Mesenchymal stem cell (in vitro differentiated cells and primary cell): ENCODE measurements at regions not wholly inside any gene's neighbourhood (a gene's known extent, or its start where the extent isn't known, plus 50 kb on each side); places are given as distances from the start of the nearest gene placed in this dataset.
"Not testable (repeated sequence)": the region's sequence is repeated elsewhere in the genome, so short reads cannot be mapped to it uniquely, and the experiment has no call there.

Source experiments
- DNase-seq: peaks from one replicate; pipeline ENCODE4 v3.0.0-alpha.2; 2013
- H2AFZ ChIP-seq: one replicate; pipeline ENCODE4 v1.6.1; 2013; ENCODE audit warnings: low read depth, mild to moderate bottlenecking, control low read depth, inconsistent platforms, low read length, moderate library complexity
- H2AK5ac ChIP-seq: 2 replicates; pipeline ENCODE4 v1.6.1; 2013; ENCODE audit warnings: low read length, moderate library complexity, mild to moderate bottlenecking, inconsistent platforms; ENCODE audit not compliant: severe bottlenecking
- H2BK120ac ChIP-seq: one replicate; pipeline ENCODE4 v1.6.1; 2013; ENCODE audit warnings: low read depth, mild to moderate bottlenecking, inconsistent platforms, low read length, moderate library complexity
- H2BK12ac ChIP-seq, 2 experiments: one replicate each; pipeline ENCODE4 v1.6.1; 2013; ENCODE audit warnings: inconsistent platforms in 2 of 2, low read length in 2 of 2, mild to moderate bottlenecking in 2 of 2, moderate library complexity in 2 of 2, control low read depth in 1 of 2
- H2BK15ac ChIP-seq: one replicate; pipeline ENCODE4 v1.6.1; 2013; ENCODE audit warnings: mild to moderate bottlenecking, low read depth, inconsistent platforms; ENCODE audit not compliant: poor library complexity, severe bottlenecking
- H2BK5ac ChIP-seq: 2 replicates; pipeline ENCODE4 v1.6.1; 2013; ENCODE audit warnings: low read depth, mild to moderate bottlenecking, low read length, control low read depth, inconsistent platforms; ENCODE audit not compliant: poor library complexity, severe bottlenecking
- H3K14ac ChIP-seq, 2 experiments: one replicate each; pipeline ENCODE4 v1.6.1; 2013; ENCODE audit warnings: inconsistent platforms in 2 of 2, low read length in 2 of 2, control low read depth in 1 of 2, mild to moderate bottlenecking in 1 of 2, moderate library complexity in 1 of 2
- H3K18ac ChIP-seq, 2 experiments: one replicate each; pipeline ENCODE4 v1.6.1; 2013; ENCODE audit warnings: inconsistent platforms in 2 of 2, low read length in 2 of 2, control low read depth in 1 of 2, low read depth in 1 of 2, mild to moderate bottlenecking in 1 of 2
- H3K23ac ChIP-seq, 2 experiments: one replicate each; pipeline ENCODE4 v1.6.1; 2013; ENCODE audit warnings: inconsistent platforms in 2 of 2, low read length in 2 of 2, mild to moderate bottlenecking in 2 of 2, moderate library complexity in 2 of 2, control low read depth in 1 of 2
- H3K27ac ChIP-seq: 2 replicates; pipeline ENCODE4 v1.5.1; 2013; ENCODE audit warnings: mild to moderate bottlenecking, moderate library complexity, low read length, control low read depth, inconsistent platforms; ENCODE audit not compliant: poor library complexity, severe bottlenecking
- H3K27me3 ChIP-seq, 2 experiments: 2 replicates each; pipeline versions ENCODE4 v1.6.1 to v1.7.0; 2013; ENCODE audit warnings: low read length in 2 of 2, mild to moderate bottlenecking in 2 of 2, moderate library complexity in 2 of 2, control low read depth in 1 of 2, inconsistent platforms in 1 of 2; ENCODE audit not compliant: control insufficient read depth in 1 of 2, insufficient read depth in 1 of 2
- H3K36me3 ChIP-seq, 2 experiments: 2 replicates each; pipeline versions ENCODE4 v1.6.1 to v1.7.0; 2013; ENCODE audit warnings: low read length in 2 of 2, control low read depth in 1 of 2, inconsistent platforms in 1 of 2, low read depth in 1 of 2, mild to moderate bottlenecking in 1 of 2; ENCODE audit not compliant: insufficient read depth in 2 of 2, control insufficient read depth in 1 of 2
- H3K4ac ChIP-seq, 2 experiments: one replicate each; pipeline ENCODE4 v1.6.1; 2013; ENCODE audit warnings: inconsistent platforms in 2 of 2, low read length in 2 of 2, mild to moderate bottlenecking in 2 of 2, moderate library complexity in 2 of 2, control low read depth in 1 of 2, low read depth in 1 of 2
- H3K4me1 ChIP-seq: 2 replicates; pipeline ENCODE4 v1.6.1; 2013; ENCODE audit warnings: low read depth, low read length, control low read depth; ENCODE audit not compliant: control insufficient read depth, insufficient read depth
- H3K4me2 ChIP-seq: 2 replicates; pipeline ENCODE4 v1.6.1; 2013; ENCODE audit warnings: low read length, mild to moderate bottlenecking, inconsistent platforms; ENCODE audit not compliant: poor library complexity, severe bottlenecking
- H3K4me3 ChIP-seq, 2 experiments: 2 replicates each; pipeline versions ENCODE4 v1.5.1 to v1.7.0; 2013; ENCODE audit warnings: low read length in 2 of 2, mild to moderate bottlenecking in 2 of 2, control low read depth in 1 of 2, low read depth in 1 of 2; ENCODE audit not compliant: insufficient read depth in 1 of 2
- H3K79me1 ChIP-seq: replicated peaks from 2 replicates; pipeline ENCODE4 v1.6.1; 2013; ENCODE audit warnings: mild to moderate bottlenecking, control low read depth, low read length, inconsistent platforms; ENCODE audit not compliant: poor library complexity, severe bottlenecking
- H3K9ac ChIP-seq: 2 replicates; pipeline ENCODE4 v1.7.0; 2013; ENCODE audit warnings: mild to moderate bottlenecking, low read length, moderate library complexity
- H3K9me3 ChIP-seq: 2 replicates; pipeline ENCODE4 v1.7.0; 2013; ENCODE audit warnings: mild to moderate bottlenecking, low read length; ENCODE audit not compliant: control insufficient read depth
- H4K8ac ChIP-seq: one replicate; pipeline ENCODE4 v1.6.1; 2013; ENCODE audit warnings: inconsistent platforms, mild to moderate bottlenecking, low read length, moderate library complexity
- H4K91ac ChIP-seq: one replicate; pipeline ENCODE4 v1.6.1; 2013; ENCODE audit warnings: mild to moderate bottlenecking, low read length, inconsistent platforms
- WGBS: methylation state at CpG from one replicate; pipeline ENCODE4 v1.1.7; 2013; ENCODE audit warnings: mixed read lengths; 5-methylcytosine and 5-hydroxymethylcytosine counted together

- WGBS = 91% methylated on average over 4 of the region's 7 CpGs
- no peak overlapping the region for H3K4ac ChIP-seq
- H3K9ac ChIP-seq = no peak overlapping the region
- H3K36me3 ChIP-seq = no peaks in the 10 kb centered on the region
- DNase-seq = no peak
- H4K91ac ChIP-seq = no peak overlapping the region
- no peaks in the 10 kb centered on the region for H3K79me1 ChIP-seq
- no peak overlapping the region for H3K23ac ChIP-seq
- H3K18ac ChIP-seq = no peak overlapping the region
- no peak overlapping the region for H2BK12ac ChIP-seq
- H4K8ac ChIP-seq = no peak overlapping the region
- H3K4me2 ChIP-seq = no peak overlapping the region
- no peak overlapping the region for H3K27ac ChIP-seq
- H3K27me3 ChIP-seq = peaks cover 0 to 5% of the 10 kb centered on the region in 2 experiments
- H2BK120ac ChIP-seq = no peak overlapping the region
- no peak overlapping the region for H2AFZ ChIP-seq
- no peak overlapping the region for H2AK5ac ChIP-seq
- H3K4me1 ChIP-seq = no peaks in the 10 kb centered on the region
- H2BK15ac ChIP-seq = no peak overlapping the region
- no peak overlapping the region for H3K4me3 ChIP-seq
- H3K14ac ChIP-seq = no peak overlapping the region
- no peaks in the 10 kb centered on the region for H3K9me3 ChIP-seq
- no peak overlapping the region for H2BK5ac ChIP-seq
These were observed 82.3 kb upstream of the HUWE1 start for GRCh38 chrX:53768865-53769264.

GRCh38 chrX:53768451-53768850 is 81.9 kb upstream of the HUWE1 start:
- H3K23ac ChIP-seq = no peak overlapping the region

GRCh38 chrX:53767544-53767943 is 81.0 kb upstream of the HUWE1 start:
- no peak for DNase-seq
- Histone ChIP-seq H3K23ac (no peak overlapping the region), H3K27ac (no peak overlapping the region), H3K27me3 (peaks cover 0 to 13% of the 10 kb centered on the region in 2 experiments), H2AK5ac (no peak overlapping the region), H4K8ac (no peak overlapping the region), H2BK15ac (no peak overlapping the region), H3K18ac (no peak overlapping the region), H2AFZ (no peak overlapping the region), H2BK120ac (no peak overlapping the region), H2BK5ac (no peak overlapping the region), H3K79me1 (no peaks in the 10 kb centered on the region), H3K4ac (no peak overlapping the region), H3K9me3 (no peaks in the 10 kb centered on the region), H3K14ac (no peak overlapping the region), H3K36me3 (no peaks in the 10 kb centered on the region), H3K4me2 (no peak overlapping the region), H3K4me1 (no peaks in the 10 kb centered on the region), H3K4me3 (no peak overlapping the region), H4K91ac (no peak overlapping the region), H3K9ac (no peak overlapping the region), H2BK12ac (no peak overlapping the region)
- no CpG with 5 or more reads among the region's 1 CpG for WGBS

More at GRCh38 chrX:53768451-53768850, 81.9 kb upstream of the HUWE1 start:
- no peak overlapping the region for H3K14ac ChIP-seq
- H3K4ac ChIP-seq = no peak overlapping the region
- no peak for DNase-seq
- peaks cover 0 to 9% of the 10 kb centered on the region in 2 experiments for H3K27me3 ChIP-seq
- no peak overlapping the region for H4K91ac ChIP-seq
- no peak overlapping the region for H4K8ac ChIP-seq
- H2BK12ac ChIP-seq = no peak overlapping the region
- H3K79me1 ChIP-seq = no peaks in the 10 kb centered on the region
- no CpG with 5 or more reads among the region's 5 CpGs for WGBS
- no peak overlapping the region for H3K4me2 ChIP-seq
- no peak overlapping the region for H2AFZ ChIP-seq
- no peak overlapping the region for H2BK5ac ChIP-seq
- H2BK120ac ChIP-seq = no peak overlapping the region
- no peaks in the 10 kb centered on the region for H3K4me1 ChIP-seq
- H2BK15ac ChIP-seq = no peak overlapping the region
- H3K9me3 ChIP-seq = no peaks in the 10 kb centered on the region
- no peak overlapping the region for H3K18ac ChIP-seq
- H3K27ac ChIP-seq = no peak overlapping the region
- no peaks in the 10 kb centered on the region for H3K36me3 ChIP-seq
- no peak overlapping the region for H2AK5ac ChIP-seq
- H3K9ac ChIP-seq = no peak overlapping the region
- H3K4me3 ChIP-seq = no peak overlapping the region

- not testable (repeated sequence) for H3K23ac ChIP-seq, H3K4me2 ChIP-seq, H2AFZ ChIP-seq, H3K79me1 ChIP-seq, H3K9ac ChIP-seq, H2AK5ac ChIP-seq, H4K8ac ChIP-seq, H3K36me3 ChIP-seq, H3K14ac ChIP-seq, H2BK120ac ChIP-seq, H3K4me3 ChIP-seq, H3K9me3 ChIP-seq, H2BK12ac ChIP-seq, H3K4ac ChIP-seq, H3K27ac ChIP-seq, H4K91ac ChIP-seq, H2BK5ac ChIP-seq, H3K18ac ChIP-seq, H2BK15ac ChIP-seq, H3K4me1 ChIP-seq, DNase-seq
- H3K27me3 ChIP-seq = peaks cover 0 to 17% of the 10 kb centered on the region in 2 experiments
- WGBS = 29% methylated on average over 1 of the region's 1 CpG
These were observed 70.7 kb upstream of the HUWE1 start for GRCh38 chrX:53757181-53757580.
